ENCODE measurements at regions not wholly inside any gene's neighbourhood (a gene's known extent, or its start where the extent isn't known, plus 50 kb on each side); places are given as distances from the start of the nearest gene placed in this dataset.

DNA sequence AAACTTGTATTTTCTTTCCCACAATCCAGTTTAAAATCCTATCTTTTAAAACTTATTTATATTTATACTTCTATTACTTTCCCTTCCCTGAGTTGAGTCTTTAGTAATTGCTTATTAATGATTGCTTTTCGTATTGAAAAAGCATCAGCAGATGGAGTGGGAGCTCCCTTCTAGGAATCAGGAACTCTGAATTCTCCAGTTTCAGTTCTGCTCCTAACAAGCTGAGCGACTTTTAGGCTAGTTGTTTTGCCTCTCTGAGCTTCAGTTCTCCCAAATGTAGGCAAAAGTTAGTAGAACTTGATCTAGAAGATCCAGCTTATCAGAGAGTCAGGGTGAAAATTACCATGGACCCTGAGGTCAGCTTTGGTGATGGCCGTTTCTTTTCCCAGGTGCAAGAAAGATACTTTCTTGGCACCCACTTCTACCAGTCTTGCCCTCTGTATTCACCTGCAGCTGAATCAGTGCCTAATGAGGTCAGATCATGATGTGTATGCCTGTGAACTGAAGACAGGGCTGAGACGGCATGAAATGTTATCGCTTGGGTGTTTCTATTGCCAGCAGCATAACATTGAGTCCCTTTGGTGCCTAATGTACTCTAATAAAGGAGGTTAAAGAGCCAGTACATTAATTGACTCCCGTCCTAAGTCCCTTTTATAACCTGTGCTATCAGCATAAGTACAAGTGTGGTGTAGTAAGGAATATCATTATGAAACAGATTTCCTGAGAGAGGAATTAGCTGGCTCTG lies 194.5 kb upstream of the TBC1D5 start:
- H3K9me3 Mint-ChIP-seq = peaks cover 3% of the 10 kb centered on the region
- TF ChIP-seq, protein P1, sequence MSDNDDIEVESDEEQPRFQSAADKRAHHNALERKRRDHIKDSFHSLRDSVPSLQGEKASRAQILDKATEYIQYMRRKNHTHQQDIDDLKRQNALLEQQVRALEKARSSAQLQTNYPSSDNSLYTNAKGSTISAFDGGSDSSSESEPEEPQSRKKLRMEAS (CRISPR knock-in tag; IDR thresholded peaks at IDR 0.05) = no peak
- TF ChIP-seq GABPB1 (CRISPR knock-in tag; IDR thresholded peaks at IDR 0.05) = no peak
- TF ChIP-seq ATF2 (CRISPR knock-in tag; IDR thresholded peaks at IDR 0.05; ENCODE audit: borderline replicate concordance, low read depth) = no peak
- TF ChIP-seq ZNF219 (CRISPR knock-in tag; IDR thresholded peaks at IDR 0.05; ENCODE audit: borderline replicate concordance) = no peak
- no peak for TF ChIP-seq FOXK1 (CRISPR knock-in tag; IDR thresholded peaks at IDR 0.05)
- TF ChIP-seq, protein P2, sequence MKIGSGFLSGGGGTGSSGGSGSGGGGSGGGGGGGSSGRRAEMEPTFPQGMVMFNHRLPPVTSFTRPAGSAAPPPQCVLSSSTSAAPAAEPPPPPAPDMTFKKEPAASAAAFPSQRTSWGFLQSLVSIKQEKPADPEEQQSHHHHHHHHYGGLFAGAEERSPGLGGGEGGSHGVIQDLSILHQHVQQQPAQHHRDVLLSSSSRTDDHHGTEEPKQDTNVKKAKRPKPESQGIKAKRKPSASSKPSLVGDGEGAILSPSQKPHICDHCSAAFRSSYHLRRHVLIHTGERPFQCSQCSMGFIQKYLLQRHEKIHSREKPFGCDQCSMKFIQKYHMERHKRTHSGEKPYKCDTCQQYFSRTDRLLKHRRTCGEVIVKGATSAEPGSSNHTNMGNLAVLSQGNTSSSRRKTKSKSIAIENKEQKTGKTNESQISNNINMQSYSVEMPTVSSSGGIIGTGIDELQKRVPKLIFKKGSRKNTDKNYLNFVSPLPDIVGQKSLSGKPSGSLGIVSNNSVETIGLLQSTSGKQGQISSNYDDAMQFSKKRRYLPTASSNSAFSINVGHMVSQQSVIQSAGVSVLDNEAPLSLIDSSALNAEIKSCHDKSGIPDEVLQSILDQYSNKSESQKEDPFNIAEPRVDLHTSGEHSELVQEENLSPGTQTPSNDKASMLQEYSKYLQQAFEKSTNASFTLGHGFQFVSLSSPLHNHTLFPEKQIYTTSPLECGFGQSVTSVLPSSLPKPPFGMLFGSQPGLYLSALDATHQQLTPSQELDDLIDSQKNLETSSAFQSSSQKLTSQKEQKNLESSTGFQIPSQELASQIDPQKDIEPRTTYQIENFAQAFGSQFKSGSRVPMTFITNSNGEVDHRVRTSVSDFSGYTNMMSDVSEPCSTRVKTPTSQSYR (CRISPR knock-in tag; IDR thresholded peaks at IDR 0.05) = no peak
- no peak for TF ChIP-seq OVOL2 (CRISPR knock-in tag; IDR thresholded peaks at IDR 0.05; ENCODE audit: borderline replicate concordance)
- H3K4me1 Mint-ChIP-seq = peaks cover 18% of the 10 kb centered on the region
- no peak overlapping the region for H3K4me3 Mint-ChIP-seq
- ChIA-PET POLR2A (interaction anchor here (0.7 to 1.5 kb wide), 2 partner anchors 9 to 55 kb away, joined by 3 read pairs; no protein-coding TSS in a partner anchor), CTCF (interaction anchor here (0.7 to 1.0 kb wide), 2 partner anchors 43 to 76 kb away, joined by 3 to 4 read pairs; no protein-coding TSS in a partner anchor)
- DNase-seq (ENCODE audit: low spot score) (no peak), ATAC-seq (no peak)
- no peaks in the 10 kb centered on the region for H3K27me3 Mint-ChIP-seq (ENCODE audit: low read depth)
- no peak overlapping the region for H3K27ac Mint-ChIP-seq
- peaks cover 4% of the 10 kb centered on the region for H3K36me3 Mint-ChIP-seq

DNA sequence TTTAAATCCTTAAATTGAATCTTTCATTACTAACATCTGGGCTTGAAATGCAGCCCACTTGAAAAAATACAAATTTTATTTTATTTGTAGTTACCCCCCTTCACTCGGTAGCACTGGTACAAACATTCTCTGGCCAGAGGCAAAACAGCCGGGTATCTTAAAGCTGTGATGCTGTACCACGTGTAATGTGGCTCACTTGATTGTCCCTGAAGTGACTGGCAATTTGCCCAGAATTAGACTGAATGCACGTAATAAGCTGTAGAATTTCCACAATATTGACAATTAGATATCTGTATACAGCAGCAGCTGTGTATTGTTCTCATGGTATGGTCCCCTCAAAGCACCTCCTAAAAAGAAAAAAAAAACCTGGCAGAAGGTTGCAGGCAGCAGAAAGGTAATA lies 192.8 kb upstream of the TBC1D5 start:
- CTCF ChIA-PET = interaction anchor here (1.3 kb wide), 1 partner anchor 94 kb away, joined by 3 read pairs; no protein-coding TSS in a partner anchor
- H3K36me3 Mint-ChIP-seq = peaks cover 14% of the 10 kb centered on the region
- POLR2A ChIA-PET = no interaction called here
- H3K27ac Mint-ChIP-seq = no peak overlapping the region
- DNase-seq (ENCODE audit: low spot score) (no peak), ATAC-seq (no peak)
- no peak for TF ChIP-seq TEAD1 (CRISPR knock-in tag; IDR thresholded peaks at IDR 0.05)
- no peak for TF ChIP-seq ETV6 (CRISPR knock-in tag; IDR thresholded peaks at IDR 0.05)
- TF ChIP-seq NR1H2 (CRISPR knock-in tag; IDR thresholded peaks at IDR 0.05) = no peak
- TF ChIP-seq NFE2L1 (CRISPR knock-in tag; IDR thresholded peaks at IDR 0.05) = no peak
- TF ChIP-seq FOXK1 (CRISPR knock-in tag; IDR thresholded peaks at IDR 0.05) = no peak
- TF ChIP-seq ATF2 (CRISPR knock-in tag; IDR thresholded peaks at IDR 0.05; ENCODE audit: borderline replicate concordance, low read depth) = no peak
- TF ChIP-seq ELF4 (CRISPR knock-in tag; IDR thresholded peaks at IDR 0.05; ENCODE audit: low read depth) = no peak
- TF ChIP-seq STAT6 (CRISPR knock-in tag; conservative IDR thresholded peaks at IDR 0.05; ENCODE audit: low read depth) = no peak
- no peak for TF ChIP-seq MYBL2 (CRISPR knock-in tag; IDR thresholded peaks at IDR 0.05)
- no peak for TF ChIP-seq CREM (CRISPR knock-in tag; IDR thresholded peaks at IDR 0.05)
- no peak for TF ChIP-seq ZNF512 (CRISPR knock-in tag; IDR thresholded peaks at IDR 0.05; ENCODE audit: borderline replicate concordance)
- TF ChIP-seq KAT7 (CRISPR knock-in tag; IDR thresholded peaks at IDR 0.05; ENCODE audit: borderline replicate concordance) = no peak
- TF ChIP-seq, protein P3, sequence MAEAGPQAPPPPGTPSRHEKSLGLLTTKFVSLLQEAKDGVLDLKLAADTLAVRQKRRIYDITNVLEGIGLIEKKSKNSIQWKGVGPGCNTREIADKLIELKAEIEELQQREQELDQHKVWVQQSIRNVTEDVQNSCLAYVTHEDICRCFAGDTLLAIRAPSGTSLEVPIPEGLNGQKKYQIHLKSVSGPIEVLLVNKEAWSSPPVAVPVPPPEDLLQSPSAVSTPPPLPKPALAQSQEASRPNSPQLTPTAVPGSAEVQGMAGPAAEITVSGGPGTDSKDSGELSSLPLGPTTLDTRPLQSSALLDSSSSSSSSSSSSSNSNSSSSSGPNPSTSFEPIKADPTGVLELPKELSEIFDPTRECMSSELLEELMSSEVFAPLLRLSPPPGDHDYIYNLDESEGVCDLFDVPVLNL (CRISPR knock-in tag; IDR thresholded peaks at IDR 0.05; ENCODE audit: borderline replicate concordance, low read depth) = no peak
- H3K4me3 Mint-ChIP-seq = no peak overlapping the region
- H3K9me3 Mint-ChIP-seq = peaks cover 13% of the 10 kb centered on the region
- H3K27me3 Mint-ChIP-seq (ENCODE audit: low read depth) = no peaks in the 10 kb centered on the region
- H3K4me1 Mint-ChIP-seq = peaks cover 9% of the 10 kb centered on the region

All from WTC11 (cell line).